H4 (cell line): ENCODE measurements at regions not wholly inside any gene's neighbourhood (a gene's known extent, or its start where the extent isn't known, plus 50 kb on each side); places are given as distances from the start of the nearest gene placed in this dataset.

Experiments
- DNase-seq: peaks from one replicate; pipeline ENCODE4 v3.0.0-alpha.2; 2015; ENCODE audit warnings: low spot score

DNA sequence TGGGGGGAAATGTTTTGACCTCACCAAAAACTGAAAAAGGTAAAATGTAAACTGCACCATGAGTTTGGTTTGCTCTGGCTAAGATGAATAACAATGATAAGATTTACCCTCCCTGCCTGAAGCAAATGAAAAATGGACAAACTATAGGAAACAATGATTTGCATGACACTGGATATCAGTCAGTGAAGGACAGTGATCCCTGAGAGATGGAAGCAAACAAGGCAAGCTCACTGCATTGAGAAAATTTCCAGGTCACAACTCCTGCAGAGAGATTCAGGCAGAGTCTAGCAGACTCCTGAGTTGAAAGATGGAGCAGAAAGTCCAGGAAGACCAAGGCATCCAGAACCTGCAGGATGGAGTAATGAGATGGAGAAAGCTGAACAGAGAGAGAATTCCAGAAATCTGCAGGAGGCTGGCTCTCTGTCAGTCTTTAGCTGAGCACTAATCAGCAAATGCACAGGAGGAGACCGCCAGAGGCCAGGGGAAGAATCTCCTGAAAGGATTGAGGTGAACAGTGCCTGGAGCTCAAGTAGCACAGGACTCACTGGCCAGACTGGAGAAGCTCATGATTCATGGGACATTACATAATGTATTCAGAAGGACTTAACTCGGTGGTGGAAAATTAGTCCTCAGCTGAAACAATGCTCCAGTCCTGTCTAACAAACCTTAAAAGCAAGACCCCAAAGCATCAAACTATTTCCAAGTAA is 51.2 kb upstream of the PALS2 start:
- DNase-seq = no peak
